Endothelial cell of umbilical vein (primary cell): ENCODE measurements at regions not wholly inside any gene's neighbourhood (a gene's known extent, or its start where the extent isn't known, plus 50 kb on each side); places are given as distances from the start of the nearest gene placed in this dataset.

Experiments used
- BruUV-seq: library from RNA; stranded (reverse); fragments of 400-500 nt; replicated peaks from 2 replicates; lab custom pipeline; 2021; lab: Mats Ljungman, UMichigan
- CTCF ChIA-PET: fragments of 300-600, 350-600 bp; sonication (Branson Sonifier 250); formaldehyde crosslinking; loops from one replicate; lab custom pipeline; 2021; ENCODE audit warnings: antibody characterized with exemption, inconsistent platforms; lab: Charles Lee
- POLR2A ChIA-PET: fragments of 300-600, 350-600 bp; sonication (Branson Sonifier 250); formaldehyde crosslinking; loops from one replicate; lab custom pipeline; 2021; ENCODE audit warnings: antibody characterized with exemption, inconsistent platforms; lab: Charles Lee
- DNase-seq: peaks from one replicate; pipeline ENCODE4 v3.0.0-alpha.2; 2011; ENCODE audit warnings: low read depth, low spot score
- FAIRE-seq: peaks from 2 replicates; lab custom pipeline; 2011; peaks lifted over from hg19 to GRCh38; lab: Jason Lieb, UNC
- H2AFZ ChIP-seq: 2 replicates; pipeline ENCODE4 v1.6.0; 2012; ENCODE audit warnings: low read depth, low read length, control low read depth, inconsistent platforms
- H3K27ac ChIP-seq: 2 replicates; pipeline ENCODE4 v1.5.1; 2011; ENCODE audit warnings: low read depth, mild to moderate bottlenecking, control low read depth, low read length, moderate library complexity; ENCODE audit not compliant: insufficient read depth
- H3K27me3 ChIP-seq, 2 experiments: 2 replicates each; pipeline versions ENCODE4 v1.6.0 to v1.6.1; 2011; ENCODE audit warnings: low read length in 2 of 2, mixed read lengths in 1 of 2; ENCODE audit not compliant: control insufficient read depth in 2 of 2, insufficient read depth in 2 of 2
- H3K36me3 ChIP-seq, 2 experiments: 2 replicates in 1 of 2; 3 replicates in 1 of 2; pipeline ENCODE4 v1.5.1; 2011; ENCODE audit warnings: low read length in 2 of 2, mild to moderate bottlenecking in 1 of 2, moderate library complexity in 1 of 2; ENCODE audit not compliant: control insufficient read depth in 2 of 2, insufficient read depth in 2 of 2; ENCODE audit errors: extremely low read depth in 1 of 2
- H3K4me1 ChIP-seq: 3 replicates; pipeline ENCODE4 v1.5.1; 2011; ENCODE audit warnings: mild to moderate bottlenecking, low read length; ENCODE audit not compliant: control insufficient read depth, insufficient read depth; ENCODE audit errors: extremely low read depth
- H3K4me2 ChIP-seq: 2 replicates; pipeline ENCODE4 v1.6.1; 2011; ENCODE audit warnings: low read length, control low read depth, mixed read lengths; ENCODE audit not compliant: insufficient read depth
- H3K4me3 ChIP-seq, 3 experiments: fragments of 200-600 bp in 1 of 3; sonication (generic), shearing (Covaris generic) in 1 of 3; replicated peaks in 1 of 3; 2 replicates each; pipeline ENCODE4 v1.5.1; 2011 to 2016; ENCODE audit warnings: control low read depth in 3 of 3, low read length in 3 of 3, mild to moderate bottlenecking in 2 of 3, inconsistent platforms in 1 of 3, low read depth in 1 of 3, moderate library complexity in 1 of 3; ENCODE audit not compliant: insufficient read depth in 1 of 3
- H3K79me2 ChIP-seq: 2 replicates; pipeline ENCODE4 v1.6.0; 2012; ENCODE audit warnings: low read length, inconsistent platforms; ENCODE audit not compliant: control insufficient read depth, insufficient read depth
- H3K9ac ChIP-seq: replicated peaks from 2 replicates; pipeline ENCODE3; 2011; ENCODE audit warnings: low read length, control low read depth; ENCODE audit not compliant: insufficient read depth; ENCODE audit errors: extremely low read depth
- H3K9me1 ChIP-seq: replicated peaks from 3 replicates; pipeline ENCODE4 v1.6.0; 2011; ENCODE audit warnings: mild to moderate bottlenecking, low read length; ENCODE audit not compliant: control insufficient read depth, insufficient read depth; ENCODE audit errors: extremely low read depth
- H3K9me3 ChIP-seq: replicated peaks from 2 replicates; pipeline ENCODE4 v1.5.1; 2012; ENCODE audit warnings: low read length, inconsistent platforms; ENCODE audit not compliant: control insufficient read depth, insufficient read depth
- H4K20me1 ChIP-seq: replicated peaks from 2 replicates; pipeline ENCODE3; 2011; ENCODE audit warnings: mild to moderate bottlenecking, low read length; ENCODE audit not compliant: control insufficient read depth, insufficient read depth; ENCODE audit errors: extremely low read depth
- EZH2 ChIP-seq: IDR thresholded peaks from 2 replicates; pipeline ENCODE4 v1.6.1; 2012; ENCODE audit warnings: borderline replicate concordance, low read depth, mild to moderate bottlenecking, moderate library complexity, low read length, inconsistent platforms; ENCODE audit not compliant: severe bottlenecking
- FOS ChIP-seq: IDR thresholded peaks from 2 replicates; pipeline ENCODE4 v1.6.1; 2011; ENCODE audit warnings: mild to moderate bottlenecking, low read length, moderate library complexity, borderline replicate concordance; ENCODE audit not compliant: insufficient read depth
- GATA2 ChIP-seq: IDR thresholded peaks from 2 replicates; pipeline ENCODE4 v1.7.0; 2011; ENCODE audit warnings: low read depth, mild to moderate bottlenecking, moderate library complexity, mixed read lengths, low read length; ENCODE audit not compliant: insufficient read length, insufficient read depth
- JUN ChIP-seq: IDR thresholded peaks from 2 replicates; pipeline ENCODE4 v1.6.1; 2011; ENCODE audit warnings: borderline replicate concordance, low read depth; ENCODE audit not compliant: insufficient read length, insufficient read depth
- MYC ChIP-seq: IDR thresholded peaks from one replicate; pipeline ENCODE4 v1.6.1; 2011; ENCODE audit warnings: mild to moderate bottlenecking, low read depth, low read length
- POLR2A ChIP-seq: IDR thresholded peaks from 2 replicates; pipeline ENCODE4 v1.6.1; 2012; ENCODE audit warnings: low read depth, mild to moderate bottlenecking, control low read depth, low read length
- POLR2AphosphoS5 ChIP-seq: IDR thresholded peaks from 2 replicates; pipeline ENCODE4 v1.6.1; 2012; ENCODE audit warnings: low read depth, mild to moderate bottlenecking, control low read depth, low read length, moderate library complexity; ENCODE audit not compliant: insufficient read depth
- dilution Hi-C: fragments of 300-500 bp; cut with MboI; formaldehyde crosslinking; loops from one replicate; pipeline ENCODE4 v1.15.0; 2019; ENCODE audit warnings: low sequenced_read_pairs; ENCODE audit not compliant: extremely low pct_ligation_motif_present
- intact Hi-C: fragments of 100-400 bp; cut with micrococcal nuclease; formaldehyde crosslinking; loops from one replicate; pipeline ENCODE4 v1.10.0; 2022
- TF ChIP-seq, protein P1 (sequence below), 2 donors: IDR thresholded peaks; 1 replicate in 1 of 2; 2 replicates in 1 of 2; pipeline ENCODE4 v1.5.1; 2011; ENCODE audit warnings: low read length in 2 of 2, mild to moderate bottlenecking in 2 of 2, moderate library complexity in 2 of 2, control low read depth in 1 of 2, inconsistent platforms in 1 of 2, low read depth in 1 of 2; ENCODE audit not compliant: insufficient read depth in 1 of 2; ENCODE audit errors: extremely low read depth in 1 of 2
- TF ChIP-seq, protein P2 (sequence below): IDR thresholded peaks from 2 replicates; pipeline ENCODE4 v1.6.1; 2011; ENCODE audit not compliant: insufficient read depth, insufficient read length

DNA sequence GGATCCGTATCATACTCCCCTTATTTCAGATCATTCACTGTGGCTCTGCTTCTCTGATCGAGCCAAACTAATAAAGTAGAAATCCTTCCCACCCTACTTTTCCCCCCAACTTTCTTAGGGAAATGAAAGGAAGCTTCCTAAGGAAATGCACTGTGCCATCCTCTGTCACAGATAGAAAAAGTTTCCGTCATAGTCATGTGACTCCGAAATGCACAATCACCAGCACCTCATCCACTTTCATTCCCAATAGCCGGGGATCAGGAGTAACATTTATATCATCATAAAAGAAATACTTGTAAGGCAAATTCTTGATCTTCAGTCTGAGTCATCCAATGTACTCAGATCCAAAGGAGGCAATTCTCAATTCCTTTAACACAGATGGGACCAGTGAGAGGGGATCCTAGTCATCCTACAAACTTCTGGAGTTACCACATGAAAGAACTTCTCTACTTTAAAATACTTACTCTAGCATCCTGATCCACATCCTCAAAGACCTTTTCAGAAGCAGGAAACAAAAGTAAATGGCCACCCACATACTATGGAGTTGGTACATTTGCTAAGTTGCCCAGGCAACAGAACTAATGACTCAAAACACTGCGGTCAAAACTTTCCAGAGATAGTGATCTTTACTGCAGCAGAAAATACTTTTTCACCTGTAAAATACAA, 97.8 kb upstream of the ZC3H11B start:
- Histone ChIP-seq H3K4me1 (no peaks in the 10 kb centered on the region), H3K4me2 (no peak overlapping the region), H3K27me3 (no peaks in the 10 kb centered on the region), H3K36me3 (no peaks in the 10 kb centered on the region), H3K4me3 (no peak overlapping the region), H4K20me1 (no peaks in the 10 kb centered on the region), H3K9ac (no peak overlapping the region), H2AFZ (no peak overlapping the region), H3K9me3 (no peaks in the 10 kb centered on the region), H3K79me2 (no peaks in the 10 kb centered on the region), H3K27ac (no peak overlapping the region), H3K9me1 (no peaks in the 10 kb centered on the region)
- FAIRE-seq (no peak), DNase-seq (no peak)
- intact Hi-C loops (no loop called here), dilution Hi-C loops (no loop called here)
- TF ChIP-seq POLR2AphosphoS5 = no peak
- no peak for TF ChIP-seq EZH2
- TF ChIP-seq POLR2A = no peak
- TF ChIP-seq, protein P1, sequence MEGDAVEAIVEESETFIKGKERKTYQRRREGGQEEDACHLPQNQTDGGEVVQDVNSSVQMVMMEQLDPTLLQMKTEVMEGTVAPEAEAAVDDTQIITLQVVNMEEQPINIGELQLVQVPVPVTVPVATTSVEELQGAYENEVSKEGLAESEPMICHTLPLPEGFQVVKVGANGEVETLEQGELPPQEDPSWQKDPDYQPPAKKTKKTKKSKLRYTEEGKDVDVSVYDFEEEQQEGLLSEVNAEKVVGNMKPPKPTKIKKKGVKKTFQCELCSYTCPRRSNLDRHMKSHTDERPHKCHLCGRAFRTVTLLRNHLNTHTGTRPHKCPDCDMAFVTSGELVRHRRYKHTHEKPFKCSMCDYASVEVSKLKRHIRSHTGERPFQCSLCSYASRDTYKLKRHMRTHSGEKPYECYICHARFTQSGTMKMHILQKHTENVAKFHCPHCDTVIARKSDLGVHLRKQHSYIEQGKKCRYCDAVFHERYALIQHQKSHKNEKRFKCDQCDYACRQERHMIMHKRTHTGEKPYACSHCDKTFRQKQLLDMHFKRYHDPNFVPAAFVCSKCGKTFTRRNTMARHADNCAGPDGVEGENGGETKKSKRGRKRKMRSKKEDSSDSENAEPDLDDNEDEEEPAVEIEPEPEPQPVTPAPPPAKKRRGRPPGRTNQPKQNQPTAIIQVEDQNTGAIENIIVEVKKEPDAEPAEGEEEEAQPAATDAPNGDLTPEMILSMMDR (IDR thresholded peaks at IDR 0.05; ENCODE audit: extremely low read depth in 1 of 2, insufficient read depth in 1 of 2, low read depth in 1 of 2, low read length in 2 of 2) = no peak
- no peak for TF ChIP-seq GATA2
- no peak for TF ChIP-seq MYC
- TF ChIP-seq FOS = no peak
- no peak for TF ChIP-seq JUN
- TF ChIP-seq, protein P2, sequence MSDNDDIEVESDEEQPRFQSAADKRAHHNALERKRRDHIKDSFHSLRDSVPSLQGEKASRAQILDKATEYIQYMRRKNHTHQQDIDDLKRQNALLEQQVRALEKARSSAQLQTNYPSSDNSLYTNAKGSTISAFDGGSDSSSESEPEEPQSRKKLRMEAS = no peak
- BruUV-seq = no TSS peak
- CTCF ChIA-PET = no interaction called here
- POLR2A ChIA-PET = no interaction called here
